Transverse colon (tissue), 4 donors: ENCODE measurements at regions not wholly inside any gene's neighbourhood (a gene's known extent, or its start where the extent isn't known, plus 50 kb on each side); places are given as distances from the start of the nearest gene placed in this dataset.

ENCODE experiments used
- DNase-seq: peaks from one replicate; pipeline ENCODE4 v3.0.0-alpha.2; 2019
- H3K27ac ChIP-seq, 4 donors: fragments of 200-600 bp; sonication (generic); 2 replicates each; pipeline ENCODE4 v1.5.1; 2016 to 2018; ENCODE audit warnings: inconsistent platforms in 4 of 4
- H3K27me3 ChIP-seq: fragments of 200-600 bp; sonication (generic); 2 replicates; pipeline ENCODE4 v1.5.1; 2017; ENCODE audit warnings: inconsistent platforms
- H3K36me3 ChIP-seq, 4 donors: fragments of 200-600 bp; sonication (generic); 2 replicates each; pipeline ENCODE4 v1.5.1; 2017 to 2019; ENCODE audit warnings: inconsistent platforms in 4 of 4
- H3K4me1 ChIP-seq, 4 donors: fragments of 200-600 bp; sonication (generic); 2 replicates each; pipeline ENCODE4 v1.5.1; 2017 to 2020; ENCODE audit warnings: inconsistent platforms in 4 of 4
- H3K4me3 ChIP-seq, 4 donors: fragments of 200-600 bp; sonication (generic); 1 replicate in 1 of 4; 2 replicates in 3 of 4; pipeline versions ENCODE4 v1.5.1 to v1.6.1; 2017 to 2019; ENCODE audit warnings: inconsistent platforms in 4 of 4
- H3K9me3 ChIP-seq, 2 donors: fragments of 200-600 bp; sonication (generic); 2 replicates each; pipeline ENCODE4 v1.5.1; 2017 to 2019; ENCODE audit warnings: inconsistent platforms in 2 of 2
- CTCF ChIP-seq, 5 experiments: fragments of 200-600 bp in 3 of 5; fragments of 450-650 bp in 2 of 5; sonication (generic) in 3 of 5; IDR thresholded peaks; 1 replicate in 2 of 5; 2 replicates in 3 of 5; pipeline ENCODE4 v1.5.1; 2016 to 2017; ENCODE audit warnings: antibody characterized with exemption in 5 of 5, inconsistent platforms in 3 of 5, mild to moderate bottlenecking in 2 of 5, moderate library complexity in 1 of 5
- EP300 ChIP-seq: sonication (generic); formaldehyde crosslinking; IDR thresholded peaks from one replicate; pipeline ENCODE4 v1.6.1; 2017; ENCODE audit warnings: antibody characterized with exemption, low read depth
- POLR2A ChIP-seq: fragments of 450-650 bp; IDR thresholded peaks from one replicate; pipeline ENCODE4 v1.6.1; 2016; ENCODE audit warnings: antibody characterized with exemption, mild to moderate bottlenecking, moderate library complexity
- POLR2AphosphoS5 ChIP-seq, 3 donors: sonication (generic); formaldehyde crosslinking; IDR thresholded peaks; one replicate each; pipeline ENCODE4 v1.6.1; 2016; ENCODE audit warnings: antibody characterized with exemption in 3 of 3
- WGBS, 2 donors: methylation state at CpG; one replicate each; pipeline ENCODE4 v1.1.5; 2018; ENCODE audit warnings: low coverage in 1 of 2; 5-methylcytosine and 5-hydroxymethylcytosine counted together
- in situ Hi-C, 4 donors: fragments of 200-750 bp; cut with MboI; loops; one replicate each; pipeline versions ENCODE4 v1.15.0 to v1.15.1; 2017; ENCODE audit warnings: low sequenced_read_pairs in 3 of 4, low pct_ligation_motif_present in 1 of 4, low pct_unique_long_range_greater_than_20kb in 1 of 4
- intact Hi-C: fragments of 100-400 bp; cut with DNase I; formaldehyde crosslinking; loops from one replicate; pipeline ENCODE4 v1.15.1; 2023; ENCODE audit warnings: low total_unique reads

- no peaks in the 10 kb centered on the region for H3K36me3 ChIP-seq
- no peak overlapping the region for H3K27ac ChIP-seq
- peaks cover 0 to 1% of the 10 kb centered on the region in 2 donors for H3K9me3 ChIP-seq
- in situ Hi-C loops = loop anchor here in 1 of 4 donors (25.0 kb wide), 1 partner anchor 155 kb away; no protein-coding TSS in a partner anchor
- DNase-seq = no peak
- no peaks in the 10 kb centered on the region for H3K4me1 ChIP-seq
- H3K4me3 ChIP-seq = no peak overlapping the region
- intact Hi-C loops = no loop called here
- no peak for TF ChIP-seq POLR2A
- no peak for TF ChIP-seq EP300
- TF ChIP-seq CTCF (IDR thresholded peaks at IDR 0.05) = no peak
- TF ChIP-seq POLR2AphosphoS5 (IDR thresholded peaks at IDR 0.05) = no peak
- 49 to 63% methylated on average over 2 of the region's 2 CpGs for WGBS, 2 donors
- H3K27me3 ChIP-seq = no peaks in the 10 kb centered on the region
Measured at GRCh38 chr18:1691863-1692262, 787.2 kb downstream of the ADCYAP1 start.

- in situ Hi-C loops = no loop called here
- WGBS, 2 donors = 64 to 72% methylated on average over 2 of the region's 2 CpGs
- intact Hi-C loops = no loop called here
Measured at GRCh38 chr18:1708006-1708405, 803.3 kb downstream of the ADCYAP1 start.

GRCh38 chr18:1710114-1710513 is 805.4 kb downstream of the ADCYAP1 start:
- no peaks in the 10 kb centered on the region for H3K36me3 ChIP-seq
- no peaks in the 10 kb centered on the region for H3K4me1 ChIP-seq
- intact Hi-C loops (loop anchor here (5.0 kb wide), 1 partner anchor 343 kb away; no protein-coding TSS in a partner anchor), in situ Hi-C loops (no loop called here)
- WGBS, 2 donors = 59 to 62% methylated on average over 3 of the region's 3 CpGs
- DNase-seq = no peak
- H3K27me3 ChIP-seq = no peaks in the 10 kb centered on the region
- no peak for TF ChIP-seq EP300
- TF ChIP-seq POLR2A = no peak
- no peak for TF ChIP-seq POLR2AphosphoS5 (IDR thresholded peaks at IDR 0.05)
- no peak for TF ChIP-seq CTCF (IDR thresholded peaks at IDR 0.05)
- H3K9me3 ChIP-seq = no peaks in the 10 kb centered on the region
- no peak overlapping the region for H3K4me3 ChIP-seq
- no peak overlapping the region for H3K27ac ChIP-seq

More at GRCh38 chr18:1708006-1708405, 803.3 kb downstream of the ADCYAP1 start:
- TF ChIP-seq EP300 (no peak), CTCF (IDR thresholded peaks at IDR 0.05) (no peak), POLR2AphosphoS5 (IDR thresholded peaks at IDR 0.05) (no peak), POLR2A (no peak)
- Histone ChIP-seq H3K4me3 (no peak overlapping the region), H3K4me1 (no peaks in the 10 kb centered on the region), H3K9me3 (no peaks in the 10 kb centered on the region), H3K36me3 (no peaks in the 10 kb centered on the region), H3K27me3 (no peaks in the 10 kb centered on the region), H3K27ac (no peak overlapping the region)
- DNase-seq = no peak

- in situ Hi-C loops = no loop called here
- 81 to 86% methylated on average over 2 to 3 of the region's 3 CpGs for WGBS, 2 donors
- H3K4me3 ChIP-seq = no peak overlapping the region
- no peak for DNase-seq
- H3K27ac ChIP-seq = no peak overlapping the region
- intact Hi-C loops = no loop called here
- no peaks in the 10 kb centered on the region for H3K27me3 ChIP-seq
- H3K4me1 ChIP-seq = no peaks in the 10 kb centered on the region
- TF ChIP-seq CTCF (IDR thresholded peaks at IDR 0.05) (no peak), POLR2A (no peak), POLR2AphosphoS5 (IDR thresholded peaks at IDR 0.05) (no peak), EP300 (no peak)
- no peaks in the 10 kb centered on the region for H3K9me3 ChIP-seq
- no peaks in the 10 kb centered on the region for H3K36me3 ChIP-seq
Measured at GRCh38 chr18:1732143-1732542, 827.5 kb downstream of the ADCYAP1 start.
